ENCODE measurements at regions not wholly inside any gene's neighbourhood (a gene's known extent, or its start where the extent isn't known, plus 50 kb on each side); places are given as distances from the start of the nearest gene placed in this dataset.
A peak's percentile ranks its signal among the peaks of the same experiment; 100 is the strongest.

DNA sequence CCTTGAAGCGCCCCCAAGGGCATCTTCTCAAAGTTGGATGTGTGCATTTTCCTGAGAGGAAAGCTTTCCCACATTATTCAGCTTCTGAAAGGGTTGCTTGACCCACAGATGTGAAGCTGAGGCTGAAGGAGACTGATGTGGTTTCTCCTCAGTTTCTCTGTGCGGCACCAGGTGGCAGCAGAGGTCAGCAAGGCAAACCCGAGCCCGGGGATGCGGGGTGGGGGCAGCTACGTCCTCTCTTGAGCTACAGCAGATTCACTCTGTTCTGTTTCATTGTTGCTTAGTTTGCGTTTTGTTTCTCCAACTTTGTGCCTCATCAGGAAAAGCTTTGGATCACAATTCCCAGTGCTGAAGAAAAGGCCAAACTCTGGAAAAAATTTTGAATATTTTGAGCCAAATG lies 100.5 kb downstream of the OR4F16 start:
- peak; percentile 62 for TF ChIP-seq RAD21 (IDR thresholded peaks at IDR 0.05; ENCODE audit: low read depth)

Measured in Ishikawa (cell line).